DMS153 (cell line): ENCODE measurements at regions not wholly inside any gene's neighbourhood (a gene's known extent, or its start where the extent isn't known, plus 50 kb on each side); places are given as distances from the start of the nearest gene placed in this dataset.

Experiments used
- DNase-seq: peaks from one replicate; lab custom pipeline; 2025; lab: John Stamatoyannopoulos, UW

GRCh38 chr9:12538842-12539579 lies 154.2 kb upstream of the TYRP1 start:
- DNase-seq = no peak

GRCh38 chr9:12539580-12539975 lies 153.6 kb upstream of the TYRP1 start:
- DNase-seq = no peak

- DNase-seq = no peak
Measured at GRCh38 chr9:12544700-12545099, 148.5 kb upstream of the TYRP1 start.

DNA sequence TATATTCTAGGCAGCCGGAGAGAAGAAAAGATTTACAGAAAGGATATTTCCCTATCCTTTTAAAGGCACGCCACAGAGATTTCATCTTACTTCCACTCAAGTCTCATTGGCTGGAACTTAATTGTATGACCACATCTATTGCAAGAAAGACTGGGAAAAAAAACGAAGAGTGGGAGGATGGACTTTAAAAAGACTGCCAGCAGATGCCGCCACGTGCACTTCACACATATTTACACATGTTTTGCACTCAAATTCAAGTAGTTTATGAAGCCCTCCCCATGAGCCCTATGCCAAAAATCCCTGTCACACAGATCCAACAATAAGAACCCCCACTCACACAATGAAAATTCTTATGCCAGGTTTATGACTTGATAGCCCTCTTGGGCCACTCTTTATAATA lies 138.5 kb upstream of the TYRP1 start:
- DNase-seq = no peak

DNA sequence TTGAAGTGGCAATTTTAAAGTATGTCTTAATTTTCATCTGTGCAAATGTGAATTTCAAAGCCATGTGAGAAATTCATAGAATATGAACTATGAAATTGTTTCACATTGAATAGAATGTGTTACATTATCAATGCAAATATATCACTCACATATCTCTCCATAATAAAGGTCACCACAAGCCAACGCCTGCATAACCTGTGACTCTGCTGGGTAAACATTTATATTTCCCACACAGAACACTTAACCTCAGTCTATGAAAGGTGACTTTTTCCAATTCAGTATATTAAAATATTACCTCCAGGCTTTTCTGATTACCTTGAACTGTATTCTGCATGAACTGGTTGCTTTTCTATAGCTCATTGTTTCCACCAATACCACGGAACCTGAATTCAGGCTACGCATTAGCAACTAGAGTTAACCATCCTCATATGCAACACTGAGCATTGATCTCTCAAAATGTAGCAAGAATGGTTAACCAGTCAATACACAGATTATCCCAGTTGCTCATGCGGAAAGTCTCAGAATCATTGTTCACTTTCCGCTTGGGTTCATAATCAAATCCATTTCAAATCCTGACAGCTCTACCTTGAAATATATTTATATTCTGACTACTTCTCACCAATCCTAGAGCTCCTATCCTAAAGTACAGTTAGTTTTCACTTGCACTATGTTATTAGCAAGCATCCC lies 126.6 kb upstream of the TYRP1 start:
- no peak for DNase-seq

- DNase-seq = no peak
Measured at GRCh38 chr9:12584656-12585522, 108.3 kb upstream of the TYRP1 start.

- no peak for DNase-seq
Measured at GRCh38 chr9:12595400-12595799, 97.8 kb upstream of the TYRP1 start.

- peak; percentile 14 for DNase-seq
Measured at GRCh38 chr9:12604164-12604821, 88.9 kb upstream of the TYRP1 start.

DNA sequence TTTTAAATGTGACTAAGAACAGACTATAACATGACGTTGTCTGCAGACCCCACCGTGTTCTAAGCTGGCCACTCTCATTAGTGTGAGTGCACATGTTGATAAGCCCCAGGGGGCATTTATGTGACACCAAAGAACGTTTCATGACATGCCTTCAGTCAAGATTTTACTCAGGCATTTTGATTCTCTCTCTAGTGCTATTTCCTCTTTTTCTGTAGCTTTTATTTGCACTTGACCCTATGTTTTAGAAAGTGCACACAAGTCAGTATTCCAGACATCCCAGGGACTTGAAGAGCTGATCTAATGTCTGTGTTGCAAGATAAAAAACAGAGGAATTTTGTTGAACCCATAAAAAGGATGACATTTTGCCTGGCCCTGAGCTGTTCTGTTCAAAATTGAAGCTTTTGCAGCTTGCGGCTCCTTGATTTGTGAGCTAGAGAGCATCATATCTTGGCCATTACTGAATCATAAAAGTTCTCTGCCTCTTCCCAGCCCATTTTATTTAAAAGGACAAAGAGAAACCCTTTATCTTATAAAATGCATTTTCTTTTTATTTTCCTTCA lies 80.9 kb upstream of the TYRP1 start:
- no peak for DNase-seq

DNA sequence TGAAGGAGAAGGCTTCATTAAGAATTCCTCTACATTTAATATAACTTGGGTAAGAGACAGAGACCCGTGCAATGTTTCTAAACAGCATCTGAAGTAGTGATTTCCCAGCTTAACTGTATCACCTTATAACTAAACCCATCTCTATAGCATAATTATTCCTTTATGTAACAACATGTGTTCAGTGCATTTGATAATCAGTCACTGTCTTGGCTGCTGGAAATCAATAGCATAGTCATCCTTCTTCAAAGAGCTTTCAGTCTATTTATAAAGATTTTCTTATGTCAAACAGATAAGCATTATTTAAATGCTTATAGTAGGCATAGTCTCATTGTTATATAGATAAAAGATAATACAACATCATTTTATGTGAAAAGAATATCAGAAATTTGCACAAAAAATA lies 80.1 kb upstream of the TYRP1 start:
- no peak for DNase-seq

DNA sequence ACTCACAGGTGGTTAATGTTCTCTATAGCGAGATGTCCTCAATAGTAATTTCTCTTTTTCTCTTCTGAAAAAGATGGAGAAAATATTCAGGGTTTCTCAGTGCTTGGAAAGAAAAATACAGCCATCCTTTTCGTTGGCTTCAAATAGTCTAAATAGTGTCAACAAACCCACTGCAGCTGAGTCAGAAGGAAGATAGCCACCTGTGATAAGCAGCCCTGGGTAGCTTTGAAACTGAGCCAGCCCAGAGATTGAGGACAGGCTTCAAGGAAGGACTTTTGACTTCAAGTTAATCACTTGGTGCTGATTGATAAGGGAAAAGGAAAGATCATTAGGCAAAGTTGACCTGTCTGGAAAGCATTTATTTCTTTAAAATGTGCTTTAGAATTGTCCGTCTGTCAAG lies 78.7 kb upstream of the TYRP1 start:
- no peak for DNase-seq

DNA sequence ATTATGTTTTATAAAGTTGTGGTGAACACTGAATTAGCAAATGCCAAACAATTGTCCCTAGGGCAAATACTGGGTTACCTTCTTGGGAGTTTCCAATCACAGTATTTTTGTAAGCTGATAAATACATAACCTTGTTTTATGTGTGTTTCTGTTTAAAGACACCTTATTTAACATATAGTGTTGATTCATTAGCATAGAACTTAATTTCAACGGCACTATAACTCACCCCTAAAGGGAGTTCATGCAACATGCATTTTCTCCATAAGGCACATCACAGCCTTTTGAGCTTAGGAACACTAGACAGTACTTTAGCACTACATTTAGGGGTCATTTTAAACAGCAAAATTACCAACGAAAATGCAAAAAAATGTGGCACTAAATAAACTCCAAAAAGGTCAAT lies 74.2 kb upstream of the TYRP1 start:
- DNase-seq = no peak

GRCh38 chr9:12625844-12626243 lies 67.3 kb upstream of the TYRP1 start:
- no peak for DNase-seq

- no peak for DNase-seq
Measured at GRCh38 chr9:12627096-12627495, 66.1 kb upstream of the TYRP1 start.

DNA sequence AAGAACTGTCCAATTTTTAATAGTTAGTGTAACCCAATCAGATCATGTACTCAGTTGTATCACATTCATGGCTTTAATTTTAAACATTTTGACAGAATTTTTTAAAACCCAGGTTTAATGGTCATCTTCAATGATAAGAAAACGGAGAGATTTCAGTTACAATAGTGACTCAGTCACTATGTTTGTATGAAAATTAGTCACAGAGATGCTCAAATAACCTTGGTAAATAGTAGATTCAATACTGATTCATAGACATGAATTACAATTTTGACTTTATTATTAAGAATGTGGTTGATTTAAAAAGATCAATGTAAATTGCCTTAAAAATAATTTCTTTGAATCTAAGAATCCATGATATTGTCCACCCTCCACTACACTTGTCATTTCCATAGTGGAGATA lies 64.6 kb upstream of the TYRP1 start:
- DNase-seq = no peak

GRCh38 chr9:12629067-12629466 lies 64.1 kb upstream of the TYRP1 start:
- DNase-seq = no peak

DNA sequence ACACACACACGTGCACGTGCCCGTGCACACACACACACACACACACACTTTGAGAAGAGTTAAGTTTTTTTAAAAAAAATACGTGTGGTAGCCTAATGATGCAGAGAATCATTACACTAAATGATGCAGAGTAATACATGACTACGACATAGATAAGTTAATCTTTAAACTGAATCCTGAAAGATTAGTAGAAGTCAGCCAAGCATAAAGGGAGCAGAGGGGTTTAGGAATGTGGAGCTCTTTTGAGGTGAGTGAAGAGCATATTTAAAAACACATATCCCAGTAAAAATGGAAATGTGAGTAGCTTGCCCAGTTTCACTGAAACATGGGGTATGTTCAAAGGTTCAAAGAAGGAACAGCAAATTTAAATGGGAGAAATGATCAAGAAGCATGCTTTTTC lies 61.3 kb upstream of the TYRP1 start:
- no peak for DNase-seq

DNA sequence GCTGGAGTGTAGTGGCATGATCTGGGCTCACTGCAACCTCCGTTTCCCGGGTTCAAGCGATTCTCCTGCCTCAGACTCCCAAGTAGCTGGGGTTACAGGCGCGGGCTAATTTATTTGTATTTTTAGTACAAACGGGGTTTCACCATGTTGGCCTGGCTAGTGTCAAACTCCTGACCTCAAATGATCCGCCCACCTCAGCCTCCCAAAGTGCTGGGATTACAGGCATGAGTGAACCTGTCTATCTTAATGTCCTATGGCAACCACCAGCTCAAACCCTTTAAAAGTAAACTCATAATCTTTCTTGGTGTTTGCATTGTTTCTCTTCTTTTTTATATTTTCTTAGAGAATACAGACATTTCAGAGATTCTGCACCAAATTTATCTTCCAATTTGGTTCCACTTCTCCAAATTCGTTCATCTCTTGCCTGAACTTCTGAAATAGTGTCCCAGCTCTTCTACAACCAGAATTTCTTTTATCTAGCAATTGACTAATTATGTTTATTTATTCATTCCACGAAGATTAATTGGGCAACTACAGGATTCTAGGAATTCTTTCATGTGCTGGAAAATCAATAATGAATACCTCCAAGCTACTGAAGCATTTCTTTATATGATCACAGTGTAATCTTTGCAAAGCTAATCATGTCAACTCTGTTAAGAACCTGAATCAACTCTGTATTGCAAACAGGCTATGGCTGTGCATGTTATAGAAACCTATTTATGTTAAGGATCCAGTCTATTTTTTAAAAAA lies 60.0 kb upstream of the TYRP1 start:
- no peak for DNase-seq

DNA sequence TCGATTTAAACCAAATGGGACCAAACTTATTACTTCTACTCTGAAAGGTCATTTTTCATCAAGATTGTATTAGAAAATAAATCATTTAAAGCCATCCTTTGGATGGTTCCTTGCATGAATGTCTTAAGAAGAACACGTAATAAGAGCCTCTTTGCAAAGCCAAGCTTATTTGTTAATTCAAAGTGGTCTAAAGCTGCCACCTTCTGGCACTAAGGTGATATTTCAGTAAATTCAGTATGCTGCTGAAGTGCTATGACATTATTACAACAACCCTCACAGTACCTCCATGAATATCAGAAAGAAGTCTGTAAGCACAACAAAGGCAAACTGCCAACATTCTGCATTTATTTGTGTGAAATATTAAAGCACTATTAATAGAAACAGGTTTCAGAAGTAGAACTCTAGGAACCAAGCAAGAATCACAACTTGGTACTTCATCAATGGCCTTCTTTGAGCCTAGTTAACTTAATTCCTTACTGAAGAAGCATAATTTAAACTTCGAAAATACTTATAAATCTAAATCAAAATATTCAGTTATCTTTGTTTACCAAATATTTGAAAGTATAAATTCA lies 53.1 kb upstream of the TYRP1 start:
- DNase-seq = peak; percentile 48

- peak; percentile 70 for DNase-seq
Measured at GRCh38 chr9:12640866-12641636, 52.1 kb upstream of the TYRP1 start.
